ENCODE measurements at regions not wholly inside any gene's neighbourhood (a gene's known extent, or its start where the extent isn't known, plus 50 kb on each side); places are given as distances from the start of the nearest gene placed in this dataset.

DNA sequence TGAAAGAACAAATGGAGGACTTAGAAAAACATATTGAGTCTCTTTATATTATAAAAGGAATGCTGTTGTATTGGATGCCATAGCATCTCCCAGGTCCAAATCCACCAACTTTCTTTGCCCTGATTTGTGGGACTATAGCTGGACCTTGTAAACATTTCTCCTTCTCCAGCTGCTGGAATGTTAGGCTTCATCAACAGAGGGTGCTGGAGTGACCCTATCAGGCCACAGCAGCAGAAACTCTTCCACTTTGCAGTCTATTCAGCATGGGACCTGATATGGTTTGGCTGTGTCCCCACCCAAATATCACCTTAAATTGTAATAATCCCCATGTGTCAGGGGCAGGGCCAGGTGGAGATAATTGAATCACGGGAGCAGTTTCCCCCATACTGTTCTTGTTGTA, 138.4 kb upstream of the ARL4C start:
- DNase-seq (ENCODE audit: extremely low read depth, low read depth) = no peak
- TF ChIP-seq, protein P1, sequence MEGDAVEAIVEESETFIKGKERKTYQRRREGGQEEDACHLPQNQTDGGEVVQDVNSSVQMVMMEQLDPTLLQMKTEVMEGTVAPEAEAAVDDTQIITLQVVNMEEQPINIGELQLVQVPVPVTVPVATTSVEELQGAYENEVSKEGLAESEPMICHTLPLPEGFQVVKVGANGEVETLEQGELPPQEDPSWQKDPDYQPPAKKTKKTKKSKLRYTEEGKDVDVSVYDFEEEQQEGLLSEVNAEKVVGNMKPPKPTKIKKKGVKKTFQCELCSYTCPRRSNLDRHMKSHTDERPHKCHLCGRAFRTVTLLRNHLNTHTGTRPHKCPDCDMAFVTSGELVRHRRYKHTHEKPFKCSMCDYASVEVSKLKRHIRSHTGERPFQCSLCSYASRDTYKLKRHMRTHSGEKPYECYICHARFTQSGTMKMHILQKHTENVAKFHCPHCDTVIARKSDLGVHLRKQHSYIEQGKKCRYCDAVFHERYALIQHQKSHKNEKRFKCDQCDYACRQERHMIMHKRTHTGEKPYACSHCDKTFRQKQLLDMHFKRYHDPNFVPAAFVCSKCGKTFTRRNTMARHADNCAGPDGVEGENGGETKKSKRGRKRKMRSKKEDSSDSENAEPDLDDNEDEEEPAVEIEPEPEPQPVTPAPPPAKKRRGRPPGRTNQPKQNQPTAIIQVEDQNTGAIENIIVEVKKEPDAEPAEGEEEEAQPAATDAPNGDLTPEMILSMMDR (IDR thresholded peaks at IDR 0.05; ENCODE audit: low read depth, low read length) = peak; percentile 31

- DNase-seq (ENCODE audit: extremely low read depth, low read depth) = no peak
- TF ChIP-seq, protein P1 (IDR thresholded peaks at IDR 0.05; ENCODE audit: low read depth, low read length) = no peak
These were observed 136.8 kb upstream of the ARL4C start for GRCh38 chr2:234633581-234634230.

DNA sequence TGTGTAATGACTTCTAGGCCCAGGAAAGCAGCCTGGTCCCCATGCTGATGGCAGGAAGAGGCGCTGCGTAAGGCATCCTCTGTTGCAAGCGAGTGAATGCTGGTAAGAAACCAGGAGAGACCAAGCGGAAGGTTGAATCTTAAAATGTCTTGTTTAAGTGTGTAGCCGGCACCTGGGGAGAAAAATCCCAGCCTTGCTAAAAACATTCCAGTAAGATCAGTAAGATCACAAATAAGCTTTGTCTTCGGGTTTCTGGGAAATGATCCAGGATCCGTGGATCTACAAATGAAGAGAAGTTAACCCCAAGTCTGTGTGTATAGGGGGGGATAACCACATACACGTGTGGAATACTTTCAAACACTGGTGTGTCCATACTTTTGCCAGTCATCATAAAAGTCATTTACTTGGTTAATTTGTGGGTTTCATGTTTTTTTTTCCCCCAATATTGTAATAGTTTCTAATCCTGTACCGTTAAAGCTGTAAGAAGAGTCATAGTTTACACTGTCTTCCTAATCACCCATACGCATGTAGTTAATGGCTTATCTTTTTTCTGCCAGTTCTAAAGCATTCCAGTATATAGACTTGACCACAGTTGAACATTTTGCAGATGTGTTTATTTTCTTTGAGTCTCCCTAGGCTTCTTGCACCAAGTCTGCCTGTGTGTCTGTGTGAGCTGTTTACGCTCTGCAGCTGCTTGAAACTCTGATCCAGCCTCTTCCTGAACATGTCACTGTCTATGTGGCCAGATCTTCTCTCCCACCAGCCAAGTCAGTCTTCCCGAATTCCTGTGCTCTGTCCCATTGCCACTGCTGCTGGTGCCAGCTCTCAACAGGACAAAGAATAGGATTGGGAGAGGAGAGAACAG, 135.9 kb upstream of the ARL4C start:
- TF ChIP-seq, protein P1 (IDR thresholded peaks at IDR 0.05; ENCODE audit: low read depth, low read length) = no peak
- DNase-seq (ENCODE audit: extremely low read depth, low read depth) = peak; percentile 88

GRCh38 chr2:234631646-234632514, 135.0 kb upstream of the ARL4C start:
- TF ChIP-seq, protein P1 (IDR thresholded peaks at IDR 0.05; ENCODE audit: low read depth, low read length) = no peak

GRCh38 chr2:234630801-234631261, 133.9 kb upstream of the ARL4C start:
- peak; percentile 18 for DNase-seq (ENCODE audit: extremely low read depth, low read depth)

More at GRCh38 chr2:234631646-234632514, 135.0 kb upstream of the ARL4C start:
- DNase-seq (ENCODE audit: extremely low read depth, low read depth) = no peak

GRCh38 chr2:234629596-234629995, 132.7 kb upstream of the ARL4C start:
- TF ChIP-seq, protein P1 (IDR thresholded peaks at IDR 0.05; ENCODE audit: low read depth, low read length) = no peak
- DNase-seq (ENCODE audit: extremely low read depth, low read depth) = no peak

More at GRCh38 chr2:234630801-234631261, 133.9 kb upstream of the ARL4C start:
- TF ChIP-seq, protein P1 (IDR thresholded peaks at IDR 0.05; ENCODE audit: low read depth, low read length) = no peak
